GM13977 (cell line): ENCODE measurements at regions not wholly inside any gene's neighbourhood (a gene's known extent, or its start where the extent isn't known, plus 50 kb on each side); places are given as distances from the start of the nearest gene placed in this dataset.

ENCODE experiments used
- DNase-seq: peaks from one replicate; pipeline ENCODE4 v3.0.0; 2012; ENCODE audit warnings: low spot score
- CTCF ChIP-seq: IDR thresholded peaks from 2 replicates; pipeline ENCODE4 v1.5.1; 2012; ENCODE audit warnings: mild to moderate bottlenecking, control low read depth; ENCODE audit not compliant: insufficient read depth; ENCODE audit errors: extremely low read depth, missing control alignments
- in situ Hi-C: fragments of 300-500 bp; cut with MboI; formaldehyde crosslinking; loops from one replicate; pipeline ENCODE4 v1.12.0; 2022; ENCODE audit warnings: low sequenced_read_pairs, low pct_unique_long_range_greater_than_20kb, mixed read lengths, inconsistent platforms; ENCODE audit not compliant: unreplicated experiment

- in situ Hi-C loops = no loop called here
- no peak for TF ChIP-seq CTCF
- no peak for DNase-seq
Measured at GRCh38 chr5:61267116-61267515, 64.9 kb upstream of the ZSWIM6 start.

GRCh38 chr5:61268871-61269270, 63.2 kb upstream of the ZSWIM6 start:
- no peak for DNase-seq
- in situ Hi-C loops = no loop called here
- TF ChIP-seq CTCF = no peak

- in situ Hi-C loops = no loop called here
- no peak for TF ChIP-seq CTCF
- DNase-seq = no peak
Measured at GRCh38 chr5:61270510-61271165, 61.4 kb upstream of the ZSWIM6 start.

- TF ChIP-seq CTCF = no peak
- in situ Hi-C loops = no loop called here
- no peak for DNase-seq
Measured at GRCh38 chr5:61272688-61273087, 59.4 kb upstream of the ZSWIM6 start.

GRCh38 chr5:61273279-61273975, 58.6 kb upstream of the ZSWIM6 start:
- TF ChIP-seq CTCF = no peak
- no peak for DNase-seq

GRCh38 chr5:61274511-61274911, 57.5 kb upstream of the ZSWIM6 start:
- in situ Hi-C loops = no loop called here
- no peak for DNase-seq
- TF ChIP-seq CTCF = no peak

More at GRCh38 chr5:61273279-61273975, 58.6 kb upstream of the ZSWIM6 start:
- in situ Hi-C loops = no loop called here
